ENCODE measurements at regions not wholly inside any gene's neighbourhood (a gene's known extent, or its start where the extent isn't known, plus 50 kb on each side); places are given as distances from the start of the nearest gene placed in this dataset.

DNA sequence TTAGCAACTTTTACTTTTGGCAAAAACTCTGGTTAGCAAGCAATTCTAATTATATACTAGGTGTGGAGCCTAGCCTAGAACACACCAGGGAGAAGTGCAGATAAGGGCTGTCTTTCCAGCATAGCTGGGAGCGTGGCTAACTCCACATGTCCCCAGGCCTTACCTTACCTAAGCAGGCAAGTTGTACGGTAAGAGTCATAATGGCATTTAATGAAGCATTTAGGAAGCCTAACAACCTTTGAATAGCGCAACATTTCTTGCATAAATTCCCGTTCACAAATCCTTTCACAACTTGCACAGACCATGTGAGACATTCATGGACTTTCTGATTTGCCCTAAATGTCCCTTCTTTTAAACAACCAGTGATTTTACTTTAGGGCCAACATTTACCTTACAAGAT is 917.4 kb upstream of the ACO1 start:
- TF ChIP-seq CTCF (IDR thresholded peaks at IDR 0.05): no peak
- no peak for TF ChIP-seq POLR2A (IDR thresholded peaks at IDR 0.05)
- no peak for TF ChIP-seq EP300 (IDR thresholded peaks at IDR 0.05)

Measured in ovary (tissue), 3 donors.